COLO668 (cell line): ENCODE measurements at regions not wholly inside any gene's neighbourhood (a gene's known extent, or its start where the extent isn't known, plus 50 kb on each side); places are given as distances from the start of the nearest gene placed in this dataset.

Experiments
- DNase-seq: peaks from one replicate; lab custom pipeline; 2025; ENCODE audit not compliant: unreplicated experiment; lab: John Stamatoyannopoulos, UW

DNA sequence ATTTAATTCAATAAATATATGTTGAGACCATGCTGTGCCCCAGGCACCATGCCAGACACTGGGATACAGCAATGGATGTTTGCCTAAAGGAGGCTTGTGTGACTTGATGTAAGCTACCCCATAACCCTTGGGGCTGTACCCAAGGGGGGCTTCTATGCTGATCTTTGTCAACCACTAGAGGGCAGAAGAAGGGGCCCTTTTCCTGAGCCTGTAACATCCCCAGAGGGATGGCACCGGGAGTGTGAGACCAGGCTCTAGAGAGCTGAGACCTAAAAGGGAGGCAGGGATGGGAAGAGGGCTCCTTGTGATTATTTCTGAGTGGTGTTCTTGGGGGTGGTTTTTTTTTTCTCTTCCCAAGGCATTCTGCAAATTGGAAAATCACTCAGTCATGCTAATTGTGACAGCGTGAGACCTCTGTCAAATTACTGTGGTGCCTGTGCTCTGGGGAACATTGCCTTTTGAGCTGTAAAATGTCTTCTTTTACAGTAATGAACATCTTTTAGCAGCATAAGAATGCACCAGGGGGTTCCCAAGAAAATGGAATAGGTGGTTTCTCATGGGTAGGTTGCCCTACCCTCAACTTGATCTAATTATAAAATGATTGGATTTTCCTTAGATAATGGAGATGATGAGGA, 138.7 kb upstream of the SLC24A3 start:
- no peak for DNase-seq

DNA sequence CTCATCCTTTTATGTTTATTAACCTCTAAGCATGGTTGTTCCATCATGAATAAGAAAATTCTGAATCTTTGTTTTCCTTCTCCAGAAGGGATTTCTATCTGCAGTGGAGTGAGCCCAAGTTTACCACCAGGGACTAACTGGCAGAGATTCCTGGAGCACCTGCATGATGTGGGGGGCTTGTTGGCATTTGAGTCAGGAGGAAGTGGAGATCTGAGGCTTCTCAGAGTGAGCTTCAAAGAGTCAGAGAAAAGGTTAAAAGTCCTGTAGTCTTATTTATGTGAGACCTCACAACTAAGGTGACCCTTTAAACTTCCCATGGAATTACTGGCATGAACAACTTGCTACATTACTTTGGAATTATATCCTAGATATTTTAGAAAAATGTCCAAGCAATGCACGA, 138.1 kb upstream of the SLC24A3 start:
- DNase-seq: no peak

DNA sequence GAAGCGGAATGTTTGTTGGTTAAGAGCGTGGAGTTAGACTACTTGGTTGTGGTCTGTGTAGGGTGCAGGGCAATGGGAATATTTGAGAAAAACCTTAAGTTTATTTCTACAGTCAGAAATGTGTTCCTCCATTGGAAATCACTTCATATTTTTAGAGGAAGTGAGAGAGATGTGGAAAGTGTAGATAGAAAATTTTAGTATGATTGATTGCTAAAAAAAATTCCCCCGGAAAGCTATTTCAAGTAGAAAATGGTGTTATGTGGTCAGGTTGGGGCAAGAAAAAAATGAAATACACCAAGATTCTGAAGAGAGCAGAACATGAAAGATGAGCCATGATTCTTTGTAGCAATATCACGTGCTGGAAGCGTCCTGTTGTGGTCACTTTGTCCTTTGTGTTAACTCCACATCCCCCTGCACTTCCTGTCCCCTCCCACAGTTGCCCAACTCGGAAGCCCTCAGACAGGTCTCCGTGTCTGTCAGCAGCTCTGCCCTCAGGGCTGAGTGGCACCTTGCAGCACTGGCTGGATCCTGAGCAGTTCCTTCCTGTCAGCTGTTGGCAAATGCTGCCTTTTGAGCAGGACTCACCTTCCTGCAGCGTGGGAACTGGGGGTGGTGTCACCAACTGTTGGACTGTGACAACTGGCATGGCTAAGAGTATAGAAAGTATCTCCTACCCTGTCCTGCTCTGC, 137.5 kb upstream of the SLC24A3 start:
- no peak for DNase-seq

DNA sequence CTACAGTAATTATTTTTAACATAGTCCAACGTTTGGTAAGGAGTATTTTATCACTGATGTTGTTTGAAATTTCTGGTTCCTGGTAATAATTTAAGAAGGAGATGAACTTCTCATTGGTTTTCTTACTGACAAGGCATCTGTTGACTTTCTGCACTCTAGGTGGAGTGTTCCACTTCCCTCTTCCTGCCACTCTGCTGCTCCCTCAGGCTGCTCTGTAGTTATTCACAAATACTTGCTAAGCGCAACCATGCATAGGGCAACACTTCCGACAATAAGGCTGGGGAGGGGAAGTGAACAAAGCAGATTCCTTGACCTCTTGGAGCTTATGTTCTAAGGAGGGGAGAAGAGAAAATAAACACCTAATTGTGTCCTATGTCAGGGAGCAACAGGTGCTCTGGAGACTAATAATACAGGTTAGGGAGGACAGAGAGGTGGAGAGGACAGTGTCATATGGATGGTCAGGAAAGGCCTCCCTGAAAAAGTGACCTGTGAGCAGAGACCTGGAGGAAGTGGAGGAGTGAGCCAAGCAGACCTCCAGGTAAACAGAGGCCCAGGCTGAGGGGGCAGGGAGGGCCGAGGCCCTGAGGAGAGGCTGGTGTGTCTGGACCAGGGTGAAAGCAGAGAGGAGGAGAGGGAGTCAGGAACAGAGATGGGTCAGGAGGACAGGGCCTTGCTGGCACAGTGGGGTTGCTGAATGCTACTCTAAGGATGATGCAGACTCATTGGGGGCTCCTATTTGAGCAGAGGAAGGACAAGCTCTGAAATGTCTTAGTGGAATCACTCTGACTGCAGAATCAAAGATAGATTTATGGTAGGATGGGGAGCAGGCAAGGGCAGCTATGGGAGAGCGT, 134.8 kb upstream of the SLC24A3 start:
- no peak for DNase-seq

DNA sequence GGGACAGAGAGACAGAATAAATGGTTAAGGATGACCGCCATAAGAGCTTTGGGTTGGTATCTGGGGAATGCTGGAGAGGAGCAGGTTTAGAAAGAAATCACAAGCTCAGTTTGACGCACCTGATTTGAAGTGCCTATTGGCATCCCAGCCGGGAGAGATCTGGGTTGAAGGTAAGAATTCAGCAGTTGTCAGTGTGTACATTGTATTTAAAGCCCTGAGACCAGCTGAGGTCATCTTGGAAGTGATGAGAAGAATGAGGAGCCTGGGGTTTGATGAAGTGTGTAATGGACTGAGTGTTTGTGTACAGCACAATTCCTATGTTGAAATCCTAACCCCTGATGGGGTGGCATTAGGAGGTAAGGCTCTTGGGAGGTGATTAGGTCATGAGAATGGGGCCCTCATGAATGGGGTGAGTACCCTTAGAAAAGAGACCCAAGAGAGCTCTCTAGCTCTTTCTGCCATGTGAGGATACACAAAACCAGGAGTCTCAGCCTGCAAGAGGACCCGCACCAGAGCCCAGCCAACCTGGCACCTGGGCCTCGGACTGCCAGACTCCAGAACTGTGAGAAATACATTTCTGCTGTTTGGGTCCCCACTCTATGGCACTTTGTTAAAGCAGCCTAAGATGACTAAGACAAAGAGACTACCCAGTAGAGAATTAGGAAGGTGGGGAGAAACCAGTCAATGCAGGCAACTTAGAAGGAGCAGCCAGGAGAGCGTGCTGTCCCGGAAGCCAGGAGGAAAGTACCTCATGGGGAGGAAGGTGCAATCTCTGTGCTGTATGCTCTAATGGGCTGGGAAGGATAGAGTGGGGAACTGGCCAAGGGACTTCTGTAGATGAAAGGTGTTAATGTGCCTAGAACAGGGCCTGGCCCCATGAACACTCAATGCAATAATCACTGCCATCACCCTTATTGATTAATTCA, 133.7 kb upstream of the SLC24A3 start:
- DNase-seq: no peak

DNA sequence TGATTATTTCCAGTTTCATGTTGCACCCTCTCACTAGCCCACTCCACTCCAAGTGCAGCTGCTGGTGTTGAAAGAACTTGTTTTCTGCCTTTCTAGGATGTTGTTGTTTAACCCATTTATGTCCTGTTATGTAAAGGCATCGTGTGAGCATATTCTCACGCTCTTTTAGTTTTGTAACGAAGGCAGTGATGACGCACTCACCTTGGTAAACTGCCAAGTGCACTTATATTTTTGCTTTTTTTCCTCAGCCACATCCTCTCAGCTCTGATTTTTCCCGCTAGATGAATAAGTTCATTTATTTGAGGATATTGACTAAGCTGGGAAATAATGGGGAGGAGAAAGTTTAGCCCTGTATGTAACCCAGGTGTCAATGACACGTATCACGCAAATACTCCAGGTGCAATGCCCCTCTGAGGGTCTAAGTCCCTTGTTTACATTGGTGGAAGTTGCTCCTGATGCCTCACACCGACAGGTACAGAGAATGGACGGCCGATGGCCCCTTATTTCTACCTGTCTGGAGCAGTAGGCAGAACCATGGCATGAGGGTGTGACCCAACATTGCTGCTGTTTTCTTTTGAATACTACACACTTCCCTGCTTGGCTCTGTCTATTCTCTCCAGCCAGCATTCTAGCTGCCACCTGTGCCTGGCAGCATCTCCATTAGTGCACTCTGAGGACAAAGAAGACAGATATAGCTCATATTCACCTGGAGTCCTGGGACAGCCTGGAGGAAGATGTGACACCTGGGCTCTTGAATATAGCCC, 132.7 kb upstream of the SLC24A3 start:
- no peak for DNase-seq

DNA sequence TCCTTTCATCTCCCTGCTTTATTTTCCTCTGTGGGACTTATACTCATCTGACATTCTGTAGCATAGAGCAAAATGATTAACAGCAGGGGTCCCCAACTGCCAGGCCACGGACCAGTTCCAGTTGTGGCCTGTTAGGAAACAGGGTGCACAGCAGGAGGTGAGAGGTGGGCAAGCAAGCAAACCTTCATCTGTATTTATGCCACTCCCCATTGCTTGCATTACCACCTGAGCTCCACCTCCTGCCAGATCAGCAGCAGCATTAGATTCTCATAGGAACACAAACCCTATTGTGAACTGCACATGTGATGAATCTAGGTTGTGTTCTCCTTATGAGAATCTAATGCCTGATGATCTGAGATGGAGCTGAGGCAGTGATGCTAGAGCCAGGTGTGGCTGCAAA, 130.5 kb upstream of the SLC24A3 start:
- DNase-seq: no peak

DNA sequence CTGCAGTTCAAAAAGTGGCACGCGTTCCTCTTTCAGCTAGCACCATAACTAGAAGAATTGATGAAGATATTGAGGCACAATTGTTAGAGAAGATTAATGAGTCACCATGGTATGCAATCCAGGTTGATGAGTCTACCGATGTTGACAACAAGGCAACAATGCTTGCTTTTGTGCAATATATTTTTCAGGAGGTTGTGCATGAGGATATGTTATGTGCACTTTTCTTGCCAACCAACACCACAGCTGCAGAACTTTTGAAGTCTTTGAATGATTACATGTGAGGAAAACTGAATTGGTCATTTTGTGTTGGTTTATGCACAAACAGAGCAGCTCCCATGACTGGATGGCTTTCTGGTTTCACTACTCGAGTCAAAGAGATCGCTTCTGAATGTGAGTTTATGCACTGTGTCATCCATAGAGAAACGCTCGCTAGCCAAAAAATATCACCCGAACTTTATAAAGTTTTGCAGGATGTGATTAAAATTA, 129.3 kb upstream of the SLC24A3 start:
- DNase-seq: no peak

DNA sequence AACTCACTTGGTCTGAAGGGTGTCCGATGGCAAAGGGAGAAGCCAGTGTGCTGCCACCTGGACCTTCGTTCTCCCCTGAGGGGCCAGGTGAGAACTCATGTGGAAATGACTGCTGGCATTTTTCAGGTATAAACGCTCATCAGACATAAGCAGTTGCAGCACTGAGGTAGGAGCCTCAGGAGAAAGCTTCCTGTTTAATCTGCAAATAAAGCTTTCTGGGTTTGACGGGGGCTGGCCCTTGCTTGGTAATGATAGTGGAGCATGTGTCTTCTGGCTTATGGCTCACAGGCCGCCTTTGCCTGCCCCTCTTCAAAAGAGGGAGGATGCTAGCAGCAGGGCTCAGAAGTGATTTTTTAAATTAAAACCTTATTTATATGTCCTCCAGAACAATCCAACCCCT, 122.1 kb upstream of the SLC24A3 start:
- no peak for DNase-seq

DNA sequence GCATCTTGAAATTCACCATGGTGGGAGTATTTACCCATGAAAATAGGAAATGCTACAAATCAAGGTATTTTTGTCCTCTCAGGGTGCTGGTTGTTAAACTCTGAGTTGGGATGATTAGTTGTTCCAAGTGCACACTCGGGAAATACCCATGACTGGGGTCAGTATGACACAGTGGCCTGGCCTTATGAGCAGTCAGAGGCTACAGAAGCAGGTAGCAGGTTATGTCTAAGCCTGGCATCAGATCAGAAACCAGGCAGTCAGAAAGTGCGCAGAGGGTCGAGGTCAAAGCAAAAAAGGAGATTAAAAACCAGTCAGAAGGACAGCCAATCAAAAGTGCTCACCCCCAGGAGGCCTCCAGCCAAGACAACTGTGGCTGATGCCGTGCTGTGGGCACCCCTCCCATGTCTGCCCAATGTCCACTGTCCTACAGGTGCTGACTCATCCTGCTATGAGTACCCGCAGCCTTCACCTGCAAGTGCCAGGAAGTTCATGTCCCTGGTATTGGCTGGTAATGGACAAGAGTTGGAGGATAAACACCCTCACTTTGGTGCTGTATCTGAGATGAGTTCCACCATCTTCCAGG, 117.4 kb upstream of the SLC24A3 start:
- DNase-seq: no peak

DNA sequence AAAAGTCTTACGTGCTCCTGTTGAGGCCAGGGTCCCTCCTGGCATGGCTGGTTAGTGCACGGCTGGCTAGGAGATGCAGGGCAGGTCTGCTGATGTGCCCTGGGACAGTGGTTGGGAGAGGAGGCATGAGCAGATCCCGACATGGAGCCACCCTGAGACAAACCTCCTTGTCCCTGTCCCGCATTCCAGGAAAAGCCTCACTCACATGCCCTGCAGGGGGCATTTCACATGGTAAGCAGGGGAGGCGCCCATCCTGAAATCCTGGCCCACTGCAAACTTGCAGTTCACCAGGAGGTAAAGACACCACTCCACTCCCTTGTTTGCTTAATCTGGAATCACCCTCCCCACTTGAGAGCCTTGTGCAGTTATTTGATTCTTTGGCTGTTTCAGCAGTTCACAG, 116.7 kb upstream of the SLC24A3 start:
- DNase-seq: no peak

DNA sequence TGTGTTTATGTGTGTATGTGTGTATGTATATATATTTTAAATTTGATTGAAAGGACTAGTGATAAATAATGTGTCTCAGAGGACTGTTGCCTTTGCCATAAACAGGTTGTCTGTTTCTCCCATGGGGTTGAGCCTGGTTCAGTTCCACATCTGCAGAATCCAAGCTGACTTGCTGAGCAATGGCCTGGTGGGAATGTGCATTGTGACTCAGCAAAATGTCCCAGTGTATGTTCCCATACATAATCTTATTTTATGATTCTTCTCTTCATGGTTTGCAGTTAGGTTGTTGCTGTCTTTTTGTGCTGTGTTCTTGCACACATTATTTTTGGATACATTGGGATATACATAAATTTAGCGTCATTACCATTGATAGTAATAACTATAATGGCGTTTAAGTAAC, 115.6 kb upstream of the SLC24A3 start:
- DNase-seq: no peak

DNA sequence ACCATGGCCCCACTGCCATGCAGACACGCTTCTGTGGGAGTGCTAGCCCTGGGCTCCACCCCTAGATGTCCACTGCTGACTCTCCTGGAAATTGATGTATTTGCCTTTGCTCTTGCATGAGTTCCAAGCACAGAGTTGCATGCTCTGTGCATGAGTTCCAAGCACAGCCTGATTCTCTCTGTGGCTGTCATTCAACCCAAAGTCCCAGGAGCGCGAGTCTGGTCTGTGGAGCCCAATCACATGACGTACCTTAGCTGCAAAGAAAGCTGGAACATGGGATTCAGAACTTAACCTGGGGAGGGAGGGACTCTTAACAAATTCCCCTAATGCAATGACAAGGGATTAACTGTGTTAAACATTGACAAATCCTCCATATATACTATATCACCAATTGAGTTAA, 114.3 kb upstream of the SLC24A3 start:
- no peak for DNase-seq

DNA sequence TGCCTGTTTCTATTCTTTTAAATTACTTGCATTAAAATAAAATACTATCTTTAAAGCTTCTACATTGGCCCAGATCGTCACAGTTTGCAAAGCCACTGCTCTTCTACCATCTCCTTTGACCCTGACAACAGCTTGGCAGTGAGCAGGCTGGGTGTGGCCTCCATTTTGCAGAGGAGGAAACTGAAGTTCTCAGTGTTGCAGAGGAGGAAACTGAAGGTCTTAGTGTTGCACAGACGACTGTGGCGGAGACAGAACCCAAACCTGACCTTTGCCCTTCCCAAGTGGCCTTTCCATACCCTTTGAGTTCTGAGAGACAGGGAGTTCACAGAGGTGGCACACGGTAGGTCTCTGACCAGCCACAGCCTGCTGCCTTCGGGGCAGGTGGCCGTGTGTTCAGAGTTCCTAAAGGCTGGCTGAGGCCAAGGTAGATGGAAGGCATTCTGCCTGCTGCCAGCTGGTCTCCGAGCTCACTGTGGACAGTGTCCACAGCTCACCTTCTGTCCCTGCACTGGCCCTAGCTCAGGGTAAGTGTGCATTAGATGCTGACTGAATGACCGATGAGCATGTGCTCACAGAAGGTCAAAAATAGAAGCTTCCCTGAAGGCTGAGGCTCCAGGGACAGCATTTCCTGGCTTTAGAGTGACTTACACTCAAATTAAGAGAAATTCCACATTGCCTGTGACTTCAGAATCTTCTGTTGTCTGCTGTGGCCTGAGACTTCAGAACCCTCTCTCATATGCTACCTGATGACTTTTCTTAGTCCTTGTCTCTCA, 113.5 kb upstream of the SLC24A3 start:
- no peak for DNase-seq

DNA sequence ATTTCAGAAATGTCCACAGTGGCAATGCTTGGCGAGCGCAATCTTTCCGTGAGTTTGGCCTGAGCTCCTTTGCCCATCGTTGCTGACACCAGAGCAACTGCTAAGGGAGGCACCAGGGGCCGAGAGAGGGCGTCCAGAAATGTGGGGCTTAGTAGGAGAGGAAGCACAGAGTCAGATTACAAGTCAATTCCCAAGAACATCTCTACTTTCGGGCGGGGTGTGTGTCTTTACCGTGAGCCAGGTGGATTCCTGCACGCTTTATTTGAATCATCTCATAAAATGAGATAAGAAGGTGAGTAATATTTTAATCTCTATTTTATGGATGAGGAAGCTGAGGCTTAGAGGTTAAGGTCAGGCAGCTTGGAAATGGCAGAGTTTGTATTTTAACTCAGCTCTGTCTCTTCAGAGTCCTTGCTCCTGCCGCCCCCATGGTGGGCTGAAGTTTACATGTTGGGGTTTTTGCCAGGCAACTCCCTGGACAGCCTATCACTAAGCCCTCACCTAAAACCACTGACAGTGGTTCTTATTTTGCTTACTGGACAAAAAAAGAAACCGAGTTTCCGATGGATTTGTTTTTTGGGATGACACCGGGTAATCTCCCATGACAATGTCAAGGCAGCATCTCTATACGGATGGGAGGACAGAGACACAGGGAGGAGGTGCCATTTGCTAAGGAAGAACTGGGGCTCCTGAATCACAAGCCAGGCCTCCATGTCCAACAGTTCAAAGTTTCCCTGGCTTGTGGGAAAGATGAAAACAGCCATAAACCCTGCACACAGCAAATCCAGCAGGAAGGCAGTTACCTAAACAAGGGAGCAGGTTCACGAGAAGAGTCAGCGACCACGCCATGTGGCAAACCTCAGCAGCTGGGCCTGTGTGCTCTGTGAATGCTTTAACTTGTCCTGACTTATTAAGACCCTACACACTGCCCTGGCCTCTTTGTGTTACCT, 112.6 kb upstream of the SLC24A3 start:
- DNase-seq: no peak

DNA sequence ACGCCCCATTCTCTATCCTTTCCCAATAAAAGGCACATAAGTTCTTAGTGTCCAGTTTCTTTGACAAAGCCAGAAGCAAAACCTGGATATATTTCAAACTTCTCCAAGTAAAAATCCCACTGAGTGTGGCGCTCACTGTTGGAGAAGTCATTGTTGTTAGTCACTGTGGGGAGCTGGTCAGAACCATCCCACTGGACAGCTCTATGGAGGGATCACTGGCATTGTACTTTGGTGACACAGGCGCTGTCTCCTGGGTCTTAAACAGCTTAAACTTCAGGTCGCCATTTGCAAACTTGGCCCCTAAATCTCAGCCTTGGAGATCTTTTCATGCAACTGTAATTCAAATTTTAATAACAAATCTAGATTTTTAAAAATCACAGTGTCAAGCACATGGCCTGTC, 111.5 kb upstream of the SLC24A3 start:
- no peak for DNase-seq

DNA sequence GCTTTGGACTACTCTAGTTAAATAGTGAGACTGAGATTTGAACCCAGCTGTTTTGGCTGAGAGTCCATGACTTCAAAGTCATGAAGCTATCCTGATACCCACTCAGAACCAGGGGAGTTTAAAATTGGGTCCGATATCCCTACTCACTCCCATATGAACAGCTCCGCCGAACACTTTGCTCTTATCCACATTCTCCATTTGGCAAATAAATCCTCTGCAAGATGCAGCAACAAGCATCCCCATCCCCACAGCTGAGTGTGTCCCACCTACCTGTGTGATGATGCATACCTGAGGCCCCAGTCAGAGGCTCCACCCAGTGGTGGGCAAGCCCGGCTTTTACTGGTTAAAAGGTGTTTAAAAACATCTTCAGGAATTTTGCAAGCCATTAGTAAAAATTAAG, 108.3 kb upstream of the SLC24A3 start:
- DNase-seq: no peak

DNA sequence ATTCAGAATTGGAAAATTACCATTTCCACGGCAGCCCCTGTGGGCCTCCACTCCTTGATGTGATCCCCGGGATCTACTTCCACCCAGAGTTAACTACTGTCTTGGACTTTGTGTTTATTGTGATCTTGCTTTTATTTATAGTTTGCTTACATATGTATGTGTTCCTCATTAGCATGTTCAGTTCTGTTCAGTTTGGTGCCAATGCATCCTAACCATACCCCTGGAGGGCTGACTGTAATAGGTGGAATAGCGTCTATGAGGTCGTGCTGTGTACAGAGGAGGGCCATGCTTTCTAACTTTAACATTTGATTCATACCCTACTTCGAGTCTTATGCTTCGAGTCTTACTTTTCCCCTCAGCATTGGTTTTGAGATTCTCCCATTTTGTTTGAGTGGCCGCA, 104.3 kb upstream of the SLC24A3 start:
- DNase-seq: no peak
